ENCODE measurements at regions not wholly inside any gene's neighbourhood (a gene's known extent, or its start where the extent isn't known, plus 50 kb on each side); places are given as distances from the start of the nearest gene placed in this dataset.

- DNase-seq (ENCODE audit: low read depth): no peak
Measured at GRCh38 chr12:125193376-125194152, 128.3 kb downstream of the AACS start.

GRCh38 chr12:125194163-125194773 is 129.0 kb downstream of the AACS start:
- DNase-seq (ENCODE audit: low read depth): no peak

- no peak for DNase-seq (ENCODE audit: low read depth)
Measured at GRCh38 chr12:125194987-125195386, 129.8 kb downstream of the AACS start.

GRCh38 chr12:125197326-125197725 is 132.1 kb downstream of the AACS start:
- no peak for DNase-seq (ENCODE audit: low read depth)

- DNase-seq (ENCODE audit: low read depth): no peak
Measured at GRCh38 chr12:125198652-125199051, 133.4 kb downstream of the AACS start.

GRCh38 chr12:125201090-125201489 is 135.9 kb downstream of the AACS start:
- no peak for DNase-seq (ENCODE audit: low read depth)

- DNase-seq (ENCODE audit: low read depth): no peak
Measured at GRCh38 chr12:125201940-125202339, 136.7 kb downstream of the AACS start.

GRCh38 chr12:125202421-125202820 is 137.2 kb downstream of the AACS start:
- DNase-seq (ENCODE audit: low read depth): no peak

- DNase-seq (ENCODE audit: low read depth): no peak
Measured at GRCh38 chr12:125203145-125203765, 138.0 kb downstream of the AACS start.

GRCh38 chr12:125205386-125205785 is 140.2 kb downstream of the AACS start:
- no peak for DNase-seq (ENCODE audit: low read depth)

GRCh38 chr12:125206711-125207110 is 141.5 kb downstream of the AACS start:
- no peak for DNase-seq (ENCODE audit: low read depth)

- no peak for DNase-seq (ENCODE audit: low read depth)
Measured at GRCh38 chr12:125208334-125208733, 143.1 kb downstream of the AACS start.

GRCh38 chr12:125208942-125209341 is 143.7 kb downstream of the AACS start:
- no peak for DNase-seq (ENCODE audit: low read depth)

GRCh38 chr12:125210104-125210755 is 145.0 kb downstream of the AACS start:
- no peak for DNase-seq (ENCODE audit: low read depth)

GRCh38 chr12:125211464-125211863 is 146.2 kb downstream of the AACS start:
- no peak for DNase-seq (ENCODE audit: low read depth)

- no peak for DNase-seq (ENCODE audit: low read depth)
Measured at GRCh38 chr12:125214289-125214688, 149.1 kb downstream of the AACS start.

- DNase-seq (ENCODE audit: low read depth): no peak
Measured at GRCh38 chr12:125216756-125217155, 151.5 kb downstream of the AACS start.

- DNase-seq (ENCODE audit: low read depth): no peak
Measured at GRCh38 chr12:125217308-125217707, 152.1 kb downstream of the AACS start.

GRCh38 chr12:125218952-125219351 is 153.7 kb downstream of the AACS start:
- no peak for DNase-seq (ENCODE audit: low read depth)

- no peak for DNase-seq (ENCODE audit: low read depth)
Measured at GRCh38 chr12:125220404-125221273, 155.4 kb downstream of the AACS start.

GRCh38 chr12:125221602-125222001 is 156.4 kb downstream of the AACS start:
- no peak for DNase-seq (ENCODE audit: low read depth)

GRCh38 chr12:125222876-125223275 is 157.6 kb downstream of the AACS start:
- DNase-seq (ENCODE audit: low read depth): no peak
